HEK293T (cell line): ENCODE measurements at regions not wholly inside any gene's neighbourhood (a gene's known extent, or its start where the extent isn't known, plus 50 kb on each side); places are given as distances from the start of the nearest gene placed in this dataset.

Source experiments
- BHLHE40 ChIP-seq: fragments of 450-650 bp; IDR thresholded peaks from 2 replicates; pipeline ENCODE4 v1.6.1; 2016; ENCODE audit warnings: mild to moderate bottlenecking, moderate library complexity, borderline replicate concordance
- CTBP1 ChIP-seq: fragments of 450-650 bp; IDR thresholded peaks from 2 replicates; pipeline ENCODE4 v1.6.1; 2016; ENCODE audit warnings: borderline replicate concordance
- ELF4 ChIP-seq: fragments of 450-650 bp; IDR thresholded peaks from 2 replicates; pipeline ENCODE4 v1.6.1; 2017; ENCODE audit warnings: antibody characterized with exemption
- FOXA1 ChIP-seq: fragments of 450-650 bp; IDR thresholded peaks from 2 replicates; pipeline ENCODE4 v1.6.1; 2016; ENCODE audit warnings: mild to moderate bottlenecking
- FOXK2 ChIP-seq: fragments of 450-650 bp; IDR thresholded peaks from 2 replicates; pipeline ENCODE4 v1.6.1; 2016; ENCODE audit warnings: mild to moderate bottlenecking
- FOXM1 ChIP-seq: fragments of 450-650 bp; IDR thresholded peaks from 2 replicates; pipeline ENCODE4 v1.6.1; 2017; ENCODE audit warnings: mild to moderate bottlenecking, borderline replicate concordance
- HDGF ChIP-seq: fragments of 450-650 bp; IDR thresholded peaks from 2 replicates; pipeline ENCODE4 v1.6.1; 2017; ENCODE audit warnings: antibody characterized with exemption, borderline replicate concordance
- L3MBTL2 ChIP-seq: fragments of 450-650 bp; conservative IDR thresholded peaks from 2 replicates; pipeline ENCODE4 v1.6.1; 2016; ENCODE audit warnings: mild to moderate bottlenecking
- LEF1 ChIP-seq: fragments of 450-650 bp; IDR thresholded peaks from 2 replicates; pipeline ENCODE4 v1.6.1; 2017; ENCODE audit warnings: mild to moderate bottlenecking, borderline replicate concordance
- NFRKB ChIP-seq: fragments of 450-650 bp; IDR thresholded peaks from 2 replicates; pipeline ENCODE4 v1.6.1; 2016; ENCODE audit warnings: mild to moderate bottlenecking, moderate library complexity
- SP1 ChIP-seq: fragments of 450-650 bp; IDR thresholded peaks from 2 replicates; pipeline ENCODE4 v1.6.1; 2017
- SUZ12 ChIP-seq: fragments of 450-650 bp; IDR thresholded peaks from 2 replicates; pipeline ENCODE4 v1.6.1; 2016; ENCODE audit warnings: mild to moderate bottlenecking
- TARDBP ChIP-seq: fragments of 450-650 bp; IDR thresholded peaks from 2 replicates; pipeline ENCODE4 v1.6.1; 2016
- ZNF384 ChIP-seq: fragments of 450-650 bp; IDR thresholded peaks from 2 replicates; pipeline ENCODE4 v1.6.1; 2016

DNA sequence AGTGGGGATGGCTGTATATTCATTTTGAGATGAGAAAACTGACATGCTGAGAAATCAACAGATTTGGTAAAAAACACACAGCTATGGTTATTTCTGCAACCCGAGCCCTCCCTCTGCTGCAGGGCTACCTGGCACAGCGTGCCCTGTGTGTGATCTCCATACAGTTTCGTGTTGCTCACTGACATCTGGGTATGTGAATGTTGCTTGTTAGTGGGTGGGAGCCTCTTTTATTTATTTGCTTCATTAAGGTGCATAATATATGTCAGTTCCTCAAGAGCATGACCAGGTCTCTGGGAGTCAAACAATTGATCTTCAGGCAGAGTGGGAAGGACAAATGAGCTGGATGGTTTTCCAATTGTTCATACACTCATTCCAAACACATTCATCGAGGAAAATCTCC is 139.1 kb upstream of the FHL2 start:
- TF ChIP-seq HDGF (no peak), BHLHE40 (no peak), TARDBP (no peak), NFRKB (no peak), FOXA1 (no peak), ELF4 (no peak), SUZ12 (no peak), SP1 (no peak), LEF1 (no peak), ZNF384 (no peak), FOXM1 (no peak), CTBP1 (no peak), FOXK2 (no peak), L3MBTL2 (no peak)
